ENCODE measurements at regions not wholly inside any gene's neighbourhood (a gene's known extent, or its start where the extent isn't known, plus 50 kb on each side); places are given as distances from the start of the nearest gene placed in this dataset.
"Not testable (repeated sequence)": the region's sequence is repeated elsewhere in the genome, so short reads cannot be mapped to it uniquely, and the experiment has no call there.

- DNase-seq (ENCODE audit: low spot score) = no peak
These were observed 343.5 kb upstream of the LRRC3B start for GRCh38 chr3:26279091-26279490.

- DNase-seq (ENCODE audit: low spot score) = no peak
These were observed 342.1 kb upstream of the LRRC3B start for GRCh38 chr3:26280517-26280916.

- DNase-seq (ENCODE audit: low spot score) = no peak
These were observed 341.1 kb upstream of the LRRC3B start for GRCh38 chr3:26281284-26281985.

GRCh38 chr3:26284503-26284902 is 338.1 kb upstream of the LRRC3B start:
- DNase-seq (ENCODE audit: low spot score) = not testable (repeated sequence)

- no peak for DNase-seq (ENCODE audit: low spot score)
These were observed 330.7 kb upstream of the LRRC3B start for GRCh38 chr3:26291840-26292239.

- DNase-seq (ENCODE audit: low spot score) = no peak
These were observed 329.8 kb upstream of the LRRC3B start for GRCh38 chr3:26292780-26293179.

- no peak for DNase-seq (ENCODE audit: low spot score)
These were observed 329.2 kb upstream of the LRRC3B start for GRCh38 chr3:26293329-26293844.

GRCh38 chr3:26307192-26307591 is 315.4 kb upstream of the LRRC3B start:
- no peak for DNase-seq (ENCODE audit: low spot score)

GRCh38 chr3:26307787-26308186 is 314.8 kb upstream of the LRRC3B start:
- no peak for DNase-seq (ENCODE audit: low spot score)

GRCh38 chr3:26308454-26308853 is 314.1 kb upstream of the LRRC3B start:
- no peak for DNase-seq (ENCODE audit: low spot score)

- not testable (repeated sequence) for DNase-seq (ENCODE audit: low spot score)
These were observed 313.0 kb upstream of the LRRC3B start for GRCh38 chr3:26309536-26309935.

- no peak for DNase-seq (ENCODE audit: low spot score)
These were observed 309.8 kb upstream of the LRRC3B start for GRCh38 chr3:26312816-26313215.

- no peak for DNase-seq (ENCODE audit: low spot score)
These were observed 306.1 kb upstream of the LRRC3B start for GRCh38 chr3:26316472-26316871.

- DNase-seq (ENCODE audit: low spot score) = not testable (repeated sequence)
These were observed 298.8 kb upstream of the LRRC3B start for GRCh38 chr3:26323741-26324140.

- no peak for DNase-seq (ENCODE audit: low spot score)
These were observed 282.6 kb upstream of the LRRC3B start for GRCh38 chr3:26340001-26340400.

- DNase-seq (ENCODE audit: low spot score) = no peak
These were observed 278.9 kb upstream of the LRRC3B start for GRCh38 chr3:26343647-26344046.

- DNase-seq (ENCODE audit: low spot score) = no peak
These were observed 277.0 kb upstream of the LRRC3B start for GRCh38 chr3:26345613-26346012.

GRCh38 chr3:26346497-26346896 is 276.1 kb upstream of the LRRC3B start:
- DNase-seq (ENCODE audit: low spot score) = no peak

GRCh38 chr3:26347150-26347549 is 275.4 kb upstream of the LRRC3B start:
- DNase-seq (ENCODE audit: low spot score) = no peak

- DNase-seq (ENCODE audit: low spot score) = no peak
These were observed 271.7 kb upstream of the LRRC3B start for GRCh38 chr3:26350853-26351252.

GRCh38 chr3:26353097-26353496 is 269.5 kb upstream of the LRRC3B start:
- DNase-seq (ENCODE audit: low spot score) = no peak

- no peak for DNase-seq (ENCODE audit: low spot score)
These were observed 264.2 kb upstream of the LRRC3B start for GRCh38 chr3:26358405-26358804.

GRCh38 chr3:26365706-26366105 is 256.9 kb upstream of the LRRC3B start:
- DNase-seq (ENCODE audit: low spot score) = no peak

- DNase-seq (ENCODE audit: low spot score) = no peak
These were observed 254.3 kb upstream of the LRRC3B start for GRCh38 chr3:26368312-26368711.
